ENCODE measurements at regions not wholly inside any gene's neighbourhood (a gene's known extent, or its start where the extent isn't known, plus 50 kb on each side); places are given as distances from the start of the nearest gene placed in this dataset.

DNA sequence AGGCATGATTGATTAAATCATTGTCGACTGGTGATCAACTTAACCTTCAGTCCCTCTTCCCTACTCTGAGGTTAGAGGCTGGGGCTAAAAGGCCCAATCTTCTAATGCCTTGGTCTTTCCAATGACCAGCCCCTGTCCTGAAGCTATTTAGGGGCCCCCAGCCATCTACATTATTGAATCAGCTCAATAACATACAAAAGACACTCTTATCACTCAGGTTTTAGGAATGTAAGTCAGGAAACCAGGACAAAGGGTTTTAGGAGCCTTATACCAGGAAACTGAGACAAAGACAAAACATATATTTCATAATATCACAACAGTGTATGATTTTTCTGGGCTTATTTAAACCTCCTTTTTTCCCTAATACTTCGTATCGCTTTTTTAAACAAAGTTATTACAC lies 198.6 kb downstream of the RNF152 start:
- 91 to 94% methylated on average over 3 of the region's 3 CpGs for WGBS, 2 donors
- TF ChIP-seq, protein P1, sequence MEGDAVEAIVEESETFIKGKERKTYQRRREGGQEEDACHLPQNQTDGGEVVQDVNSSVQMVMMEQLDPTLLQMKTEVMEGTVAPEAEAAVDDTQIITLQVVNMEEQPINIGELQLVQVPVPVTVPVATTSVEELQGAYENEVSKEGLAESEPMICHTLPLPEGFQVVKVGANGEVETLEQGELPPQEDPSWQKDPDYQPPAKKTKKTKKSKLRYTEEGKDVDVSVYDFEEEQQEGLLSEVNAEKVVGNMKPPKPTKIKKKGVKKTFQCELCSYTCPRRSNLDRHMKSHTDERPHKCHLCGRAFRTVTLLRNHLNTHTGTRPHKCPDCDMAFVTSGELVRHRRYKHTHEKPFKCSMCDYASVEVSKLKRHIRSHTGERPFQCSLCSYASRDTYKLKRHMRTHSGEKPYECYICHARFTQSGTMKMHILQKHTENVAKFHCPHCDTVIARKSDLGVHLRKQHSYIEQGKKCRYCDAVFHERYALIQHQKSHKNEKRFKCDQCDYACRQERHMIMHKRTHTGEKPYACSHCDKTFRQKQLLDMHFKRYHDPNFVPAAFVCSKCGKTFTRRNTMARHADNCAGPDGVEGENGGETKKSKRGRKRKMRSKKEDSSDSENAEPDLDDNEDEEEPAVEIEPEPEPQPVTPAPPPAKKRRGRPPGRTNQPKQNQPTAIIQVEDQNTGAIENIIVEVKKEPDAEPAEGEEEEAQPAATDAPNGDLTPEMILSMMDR (IDR thresholded peaks at IDR 0.05), result no peak
- ATAC-seq (no peak), DNase-seq (no peak)
- Histone ChIP-seq H3K27ac (no peak overlapping the region), H3K4me1 (peaks cover 0 to 7% (median 0%) of the 10 kb centered on the region in 9 donors), H3K9me3 (peaks cover 0 to 19% (median 4%) of the 10 kb centered on the region in 11 donors), H3K36me3 (no peaks in the 10 kb centered on the region), H3K4me3 (no peak overlapping the region), H3K27me3 (no peaks in the 10 kb centered on the region)
- intact Hi-C loops (cut with DNase I), result no loop called here

DNA sequence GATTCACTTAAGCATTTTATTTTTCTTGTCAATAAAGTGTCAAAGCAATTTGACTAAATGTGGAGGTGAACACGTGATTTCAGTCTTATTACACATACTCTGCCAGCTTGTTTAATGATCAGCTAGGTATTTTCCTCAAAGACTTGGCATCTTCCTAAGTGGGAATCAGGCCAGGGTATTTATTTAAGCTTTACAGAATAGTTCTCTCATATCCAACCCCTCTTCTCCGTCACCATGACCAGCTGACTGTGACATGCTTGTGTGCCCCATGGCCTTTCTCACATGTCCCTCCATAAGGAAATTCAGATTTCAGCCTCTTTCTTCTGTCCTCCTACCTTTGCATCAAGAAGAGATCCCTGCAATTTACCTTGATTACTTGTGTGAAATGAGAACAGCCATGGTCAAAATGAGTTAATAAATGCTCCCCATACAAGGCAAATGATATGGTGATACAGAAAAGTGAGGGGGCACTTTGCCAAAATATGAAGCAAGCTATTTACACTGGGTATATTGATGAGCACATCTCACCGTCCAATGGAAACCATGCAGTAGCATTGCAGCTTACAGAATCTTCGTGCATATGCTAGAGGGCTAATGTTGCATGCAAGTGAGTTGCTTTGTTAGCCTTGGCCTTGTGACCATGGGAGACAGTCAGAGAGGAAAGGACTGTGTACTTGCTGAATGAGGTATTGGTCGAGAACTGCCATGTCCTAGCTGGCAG lies 202.2 kb downstream of the RNF152 start:
- no peak overlapping the region for H3K27ac ChIP-seq
- no peak overlapping the region for H3K4me3 ChIP-seq
- ATAC-seq (no peak), DNase-seq (no peak)
- H3K4me1 ChIP-seq, result no peaks in the 10 kb centered on the region
- TF ChIP-seq, protein P1 (IDR thresholded peaks at IDR 0.05), result no peak
- no peaks in the 10 kb centered on the region for H3K36me3 ChIP-seq
- no peaks in the 10 kb centered on the region for H3K27me3 ChIP-seq
- intact Hi-C loops (cut with DNase I), result no loop called here
- 93 to 95% methylated on average over 5 of the region's 5 CpGs for WGBS, 2 donors
- H3K9me3 ChIP-seq, result peaks cover 0 to 10% (median 4%) of the 10 kb centered on the region in 11 donors

DNA sequence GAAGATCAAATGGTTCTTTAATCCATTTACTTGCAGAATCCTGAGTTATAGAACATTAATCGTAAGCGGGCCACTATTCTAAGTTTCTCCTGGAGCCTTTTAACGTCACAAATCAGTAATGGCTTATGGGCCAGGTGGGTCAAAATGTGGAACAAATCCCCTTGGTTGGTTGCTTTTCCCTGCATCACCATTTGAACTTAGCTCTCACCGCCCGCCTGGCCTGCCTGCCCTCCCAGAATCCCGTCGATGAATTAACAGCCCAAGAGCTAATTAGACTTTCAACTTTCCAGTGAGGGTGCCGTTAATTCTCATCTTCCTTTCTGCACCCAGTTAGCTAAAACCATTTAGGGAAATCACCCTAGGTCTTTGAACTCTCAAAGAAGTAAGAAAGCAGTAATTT lies 205.5 kb downstream of the RNF152 start:
- WGBS, 2 donors, result 86 to 92% methylated on average over 8 of the region's 8 CpGs

DNA sequence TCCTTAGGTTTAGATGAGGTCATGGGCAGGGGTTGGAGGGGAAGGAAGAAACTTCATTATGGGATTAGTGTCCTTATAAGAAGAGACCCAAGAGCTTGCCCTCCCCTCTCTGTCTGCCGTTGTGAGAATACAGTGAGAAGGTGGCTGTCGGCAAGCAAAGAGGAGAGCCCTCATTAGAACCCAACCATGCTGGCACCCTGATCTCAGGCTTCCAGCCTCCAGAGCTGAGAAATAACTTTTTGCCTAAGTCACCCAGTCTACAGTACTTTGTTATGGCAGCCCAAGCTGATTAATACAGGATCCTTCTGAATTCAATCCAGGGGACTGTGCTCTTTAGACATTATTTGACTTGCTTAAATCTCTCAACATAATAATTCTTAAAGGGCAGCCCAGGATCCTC lies 209.0 kb downstream of the RNF152 start:
- TF ChIP-seq, protein P1 (IDR thresholded peaks at IDR 0.05), result no peak
- ATAC-seq (no peak), DNase-seq (no peak)
- intact Hi-C loops (cut with DNase I), result no loop called here
- H3K27ac ChIP-seq, result no peak overlapping the region
- H3K36me3 ChIP-seq, result no peaks in the 10 kb centered on the region
- H3K4me3 ChIP-seq, result no peak overlapping the region
- H3K9me3 ChIP-seq, result peaks cover 0 to 27% (median 13%) of the 10 kb centered on the region in 11 donors
- no peaks in the 10 kb centered on the region for H3K27me3 ChIP-seq
- peaks cover 0 to 8% (median 0%) of the 10 kb centered on the region in 9 donors for H3K4me1 ChIP-seq
- 80 to 83% methylated on average over 2 of the region's 2 CpGs for WGBS, 2 donors

More for the DNA sequence above, 205.5 kb downstream of the RNF152 start:
- Histone ChIP-seq H3K9me3 (no peaks in the 10 kb centered on the region), H3K4me1 (peaks cover 0 to 5% (median 0%) of the 10 kb centered on the region in 9 donors), H3K27ac (no peak overlapping the region), H3K4me3 (no peak overlapping the region), H3K27me3 (no peaks in the 10 kb centered on the region), H3K36me3 (no peaks in the 10 kb centered on the region)
- intact Hi-C loops (cut with DNase I), result no loop called here
- no peak for DNase-seq
- no peak for ATAC-seq
- TF ChIP-seq, protein P1 (IDR thresholded peaks at IDR 0.05), result no peak

All from heart right ventricle (tissue), 16 donors.